ENCODE measurements at regions not wholly inside any gene's neighbourhood (a gene's known extent, or its start where the extent isn't known, plus 50 kb on each side); places are given as distances from the start of the nearest gene placed in this dataset.
"Not testable (repeated sequence)": the region's sequence is repeated elsewhere in the genome, so short reads cannot be mapped to it uniquely, and the experiment has no call there.

GRCh38 chr18:78876868-78877267, 102.8 kb upstream of the SALL3 start:
- no peaks in the 10 kb centered on the region for H3K36me3 Mint-ChIP-seq
- Histone ChIP-seq H3K4me1 (ENCODE audit: control insufficient read depth in 1 of 2, extremely low read depth in 1 of 2, insufficient read depth in 2 of 2, low read length in 2 of 2) (no peaks in the 10 kb centered on the region), H3K4me3 (ENCODE audit: control insufficient read depth in 1 of 2, extremely low read depth in 1 of 2, low read length in 1 of 2) (no peak overlapping the region), H3K27ac (ENCODE audit: low read length) (no peak overlapping the region), H3K9me3 (no peaks in the 10 kb centered on the region), H3K27me3 (replicated peaks in 1 of 2; ENCODE audit: control insufficient read depth in 2 of 2, extremely low read depth in 1 of 2, insufficient read depth in 2 of 2, low read length in 1 of 2) (peaks cover 0 to 17% of the 10 kb centered on the region in 2 experiments), H3K36me3 (ENCODE audit: control insufficient read depth in 2 of 2, extremely low read depth in 1 of 2, insufficient read depth in 1 of 2, low read length in 1 of 2) (no peaks in the 10 kb centered on the region)
- H3K27me3 Mint-ChIP-seq = peaks cover 10 to 27% of the 10 kb centered on the region in 2 donors
- H3K4me3 Mint-ChIP-seq = no peak overlapping the region
- DNase-seq = no peak
- no peak for ATAC-seq (replicated peaks in 1 of 4)
- H3K9me3 Mint-ChIP-seq = no peaks in the 10 kb centered on the region
- CTCF ChIA-PET = no interaction called here
- POLR2A ChIA-PET = no interaction called here
- 62% methylated on average over 2 of the region's 8 CpGs for WGBS (ENCODE audit: insufficient coverage)
- no peak overlapping the region for H3K27ac Mint-ChIP-seq
- no peaks in the 10 kb centered on the region for H3K4me1 Mint-ChIP-seq

GRCh38 chr18:78878335-78878734, 101.3 kb upstream of the SALL3 start:
- Mint-ChIP-seq H3K4me1 (no peaks in the 10 kb centered on the region), H3K27ac (no peak overlapping the region), H3K36me3 (no peaks in the 10 kb centered on the region), H3K27me3 (peaks cover 10 to 27% of the 10 kb centered on the region in 2 donors), H3K4me3 (no peak overlapping the region), H3K9me3 (no peaks in the 10 kb centered on the region)
- no peaks in the 10 kb centered on the region for H3K36me3 ChIP-seq (ENCODE audit: control insufficient read depth in 2 of 2, extremely low read depth in 1 of 2, insufficient read depth in 1 of 2, low read length in 1 of 2)
- H3K27me3 ChIP-seq (replicated peaks in 1 of 2; ENCODE audit: control insufficient read depth in 2 of 2, extremely low read depth in 1 of 2, insufficient read depth in 2 of 2, low read length in 1 of 2) = peaks cover 0 to 17% of the 10 kb centered on the region in 2 experiments
- CTCF ChIA-PET = no interaction called here
- ATAC-seq (replicated peaks in 1 of 4) (no peak), DNase-seq (no peak)
- no peaks in the 10 kb centered on the region for H3K4me1 ChIP-seq (ENCODE audit: control insufficient read depth in 1 of 2, extremely low read depth in 1 of 2, insufficient read depth in 2 of 2, low read length in 2 of 2)
- no peak overlapping the region for H3K4me3 ChIP-seq (ENCODE audit: control insufficient read depth in 1 of 2, extremely low read depth in 1 of 2, low read length in 1 of 2)
- POLR2A ChIA-PET = no interaction called here
- WGBS (ENCODE audit: insufficient coverage) = 92% methylated on average over 13 of the region's 15 CpGs
- no peaks in the 10 kb centered on the region for H3K9me3 ChIP-seq
- H3K27ac ChIP-seq (ENCODE audit: low read length) = no peak overlapping the region

- POLR2A ChIA-PET; H3K4me1 Mint-ChIP-seq; ATAC-seq (replicated peaks in 1 of 4); H3K4me1 ChIP-seq (ENCODE audit: control insufficient read depth in 1 of 2, extremely low read depth in 1 of 2, insufficient read depth in 2 of 2, low read length in 2 of 2); H3K4me3 Mint-ChIP-seq; H3K36me3 Mint-ChIP-seq; H3K27ac ChIP-seq (ENCODE audit: low read length); H3K9me3 ChIP-seq; DNase-seq; CTCF ChIA-PET; H3K27ac Mint-ChIP-seq; H3K4me3 ChIP-seq (ENCODE audit: control insufficient read depth in 1 of 2, extremely low read depth in 1 of 2, low read length in 1 of 2); H3K36me3 ChIP-seq (ENCODE audit: control insufficient read depth in 2 of 2, extremely low read depth in 1 of 2, insufficient read depth in 1 of 2, low read length in 1 of 2); H3K9me3 Mint-ChIP-seq: not testable (repeated sequence)
- H3K27me3 ChIP-seq (replicated peaks in 1 of 2; ENCODE audit: control insufficient read depth in 2 of 2, extremely low read depth in 1 of 2, insufficient read depth in 2 of 2, low read length in 1 of 2) = peaks cover 0 to 22% of the 10 kb centered on the region in 2 experiments
- H3K27me3 Mint-ChIP-seq = peaks cover 10 to 27% of the 10 kb centered on the region in 2 donors
- WGBS (ENCODE audit: insufficient coverage) = 77% methylated on average over 45 of the region's 56 CpGs
Measured at GRCh38 chr18:78879072-78879883, 100.3 kb upstream of the SALL3 start.

GRCh38 chr18:78882585-78882984, 97.0 kb upstream of the SALL3 start:
- no peaks in the 10 kb centered on the region for H3K9me3 ChIP-seq
- H3K4me3 Mint-ChIP-seq = no peak overlapping the region
- DNase-seq (no peak), ATAC-seq (replicated peaks in 1 of 4) (no peak)
- no peaks in the 10 kb centered on the region for H3K36me3 Mint-ChIP-seq
- 73% methylated on average over 5 of the region's 7 CpGs for WGBS (ENCODE audit: insufficient coverage)
- H3K27ac ChIP-seq (ENCODE audit: low read length) = no peak overlapping the region
- POLR2A ChIA-PET = no interaction called here
- no peak overlapping the region for H3K27ac Mint-ChIP-seq
- H3K27me3 ChIP-seq (replicated peaks in 1 of 2; ENCODE audit: control insufficient read depth in 2 of 2, extremely low read depth in 1 of 2, insufficient read depth in 2 of 2, low read length in 1 of 2) = peaks cover 0 to 10% of the 10 kb centered on the region in 2 experiments
- H3K4me1 ChIP-seq (ENCODE audit: control insufficient read depth in 1 of 2, extremely low read depth in 1 of 2, insufficient read depth in 2 of 2, low read length in 2 of 2) = no peaks in the 10 kb centered on the region
- CTCF ChIA-PET = no interaction called here
- peaks cover 0 to 29% (median 22%) of the 10 kb centered on the region in 3 donors for H3K9me3 Mint-ChIP-seq
- no peaks in the 10 kb centered on the region for H3K36me3 ChIP-seq (ENCODE audit: control insufficient read depth in 2 of 2, extremely low read depth in 1 of 2, insufficient read depth in 1 of 2, low read length in 1 of 2)
- peaks cover 7 to 12% of the 10 kb centered on the region in 2 donors for H3K27me3 Mint-ChIP-seq
- H3K4me3 ChIP-seq (ENCODE audit: control insufficient read depth in 1 of 2, extremely low read depth in 1 of 2, low read length in 1 of 2) = no peak overlapping the region
- no peaks in the 10 kb centered on the region for H3K4me1 Mint-ChIP-seq

GRCh38 chr18:78883501-78883900, 96.1 kb upstream of the SALL3 start:
- Histone ChIP-seq H3K36me3 (ENCODE audit: control insufficient read depth in 2 of 2, extremely low read depth in 1 of 2, insufficient read depth in 1 of 2, low read length in 1 of 2) (no peaks in the 10 kb centered on the region), H3K4me1 (ENCODE audit: control insufficient read depth in 1 of 2, extremely low read depth in 1 of 2, insufficient read depth in 2 of 2, low read length in 2 of 2) (no peaks in the 10 kb centered on the region), H3K9me3 (no peaks in the 10 kb centered on the region), H3K4me3 (ENCODE audit: control insufficient read depth in 1 of 2, extremely low read depth in 1 of 2, low read length in 1 of 2) (no peak overlapping the region), H3K27me3 (replicated peaks in 1 of 2; ENCODE audit: control insufficient read depth in 2 of 2, extremely low read depth in 1 of 2, insufficient read depth in 2 of 2, low read length in 1 of 2) (peaks cover 0 to 10% of the 10 kb centered on the region in 2 experiments), H3K27ac (ENCODE audit: low read length) (no peak overlapping the region)
- CTCF ChIA-PET = no interaction called here
- ATAC-seq (replicated peaks in 1 of 4) = no peak
- Mint-ChIP-seq H3K4me3 (no peak overlapping the region), H3K36me3 (no peaks in the 10 kb centered on the region), H3K27ac (no peak overlapping the region), H3K27me3 (peaks cover 5 to 10% of the 10 kb centered on the region in 2 donors), H3K9me3 (peaks cover under 1 to 35% (median 27%) of the 10 kb centered on the region in 3 donors), H3K4me1 (no peaks in the 10 kb centered on the region)
- no peak for DNase-seq
- 84% methylated on average over 4 of the region's 4 CpGs for WGBS (ENCODE audit: insufficient coverage)
- POLR2A ChIA-PET = no interaction called here

GRCh38 chr18:78884502-78884901, 95.1 kb upstream of the SALL3 start:
- ATAC-seq (replicated peaks in 1 of 4) (no peak), DNase-seq (no peak)
- Histone ChIP-seq H3K9me3 (peaks cover 4% of the 10 kb centered on the region), H3K4me1 (ENCODE audit: control insufficient read depth in 1 of 2, extremely low read depth in 1 of 2, insufficient read depth in 2 of 2, low read length in 2 of 2) (no peaks in the 10 kb centered on the region), H3K27ac (ENCODE audit: low read length) (no peak overlapping the region), H3K36me3 (ENCODE audit: control insufficient read depth in 2 of 2, extremely low read depth in 1 of 2, insufficient read depth in 1 of 2, low read length in 1 of 2) (no peaks in the 10 kb centered on the region), H3K4me3 (ENCODE audit: control insufficient read depth in 1 of 2, extremely low read depth in 1 of 2, low read length in 1 of 2) (no peak overlapping the region), H3K27me3 (replicated peaks in 1 of 2; ENCODE audit: control insufficient read depth in 2 of 2, extremely low read depth in 1 of 2, insufficient read depth in 2 of 2, low read length in 1 of 2) (peaks cover 0 to 7% of the 10 kb centered on the region in 2 experiments)
- Mint-ChIP-seq H3K4me1 (no peaks in the 10 kb centered on the region), H3K36me3 (no peaks in the 10 kb centered on the region), H3K27ac (no peak overlapping the region), H3K9me3 (peaks cover 9 to 45% (median 37%) of the 10 kb centered on the region in 3 donors), H3K27me3 (peaks cover 0 to 6% of the 10 kb centered on the region in 2 donors), H3K4me3 (no peak overlapping the region)
- POLR2A ChIA-PET = no interaction called here
- WGBS (ENCODE audit: insufficient coverage) = no CpG with 5 or more reads among the region's 1 CpG
- CTCF ChIA-PET = no interaction called here
